ENCODE measurements at regions not wholly inside any gene's neighbourhood (a gene's known extent, or its start where the extent isn't known, plus 50 kb on each side); places are given as distances from the start of the nearest gene placed in this dataset.

DNA sequence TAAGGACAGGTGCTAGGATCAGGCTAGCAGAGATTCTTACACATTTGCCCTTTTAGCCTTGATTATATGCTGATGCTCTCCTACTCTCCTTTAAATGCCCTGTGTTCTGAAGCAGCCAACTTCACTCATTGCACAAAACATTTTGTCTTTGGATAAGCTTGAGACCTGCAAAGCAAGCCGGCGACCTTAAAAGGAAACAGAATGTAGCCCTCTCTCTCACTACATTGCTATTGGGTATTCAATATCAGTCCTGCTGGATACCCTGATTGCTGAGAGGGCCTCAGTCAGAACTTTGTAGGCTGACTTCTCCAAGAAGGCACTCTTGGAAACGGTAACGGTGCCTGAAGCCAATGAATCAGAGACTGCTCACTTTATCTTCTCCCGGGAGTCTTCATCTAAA lies 528.9 kb downstream of the DTWD2 start:
- ATAC-seq (no peak), DNase-seq (ENCODE audit: low read depth in 1 of 2, low spot score in 1 of 2) (no peak), FAIRE-seq (no peak)
- ChIA-PET POLR2A (no interaction called here), CTCF (no interaction called here)
- Histone ChIP-seq H3K4me1 (no peaks in the 10 kb centered on the region), H3K4me2 (no peak overlapping the region), H3K27ac (no peak overlapping the region), H3K4me3 (no peak overlapping the region), H3K9me3 (no peaks in the 10 kb centered on the region)
- WGBS (ENCODE audit: missing lambda C conversion rate): 20% methylated on average over 5 of the region's 5 CpGs
- TF ChIP-seq, protein P1, sequence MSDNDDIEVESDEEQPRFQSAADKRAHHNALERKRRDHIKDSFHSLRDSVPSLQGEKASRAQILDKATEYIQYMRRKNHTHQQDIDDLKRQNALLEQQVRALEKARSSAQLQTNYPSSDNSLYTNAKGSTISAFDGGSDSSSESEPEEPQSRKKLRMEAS (IDR thresholded peaks at IDR 0.05): no peak
- TF ChIP-seq HOXB5 (CRISPR knock-in tag; IDR thresholded peaks at IDR 0.05) (no peak), FOXS1 (CRISPR knock-in tag; IDR thresholded peaks at IDR 0.05) (no peak), EP300 (IDR thresholded peaks at IDR 0.05) (no peak), RNF2 (IDR thresholded peaks at IDR 0.05; ENCODE audit: borderline replicate concordance, low read depth) (no peak), NR3C1 (IDR thresholded peaks at IDR 0.05) (no peak)
- TF ChIP-seq, protein P2, sequence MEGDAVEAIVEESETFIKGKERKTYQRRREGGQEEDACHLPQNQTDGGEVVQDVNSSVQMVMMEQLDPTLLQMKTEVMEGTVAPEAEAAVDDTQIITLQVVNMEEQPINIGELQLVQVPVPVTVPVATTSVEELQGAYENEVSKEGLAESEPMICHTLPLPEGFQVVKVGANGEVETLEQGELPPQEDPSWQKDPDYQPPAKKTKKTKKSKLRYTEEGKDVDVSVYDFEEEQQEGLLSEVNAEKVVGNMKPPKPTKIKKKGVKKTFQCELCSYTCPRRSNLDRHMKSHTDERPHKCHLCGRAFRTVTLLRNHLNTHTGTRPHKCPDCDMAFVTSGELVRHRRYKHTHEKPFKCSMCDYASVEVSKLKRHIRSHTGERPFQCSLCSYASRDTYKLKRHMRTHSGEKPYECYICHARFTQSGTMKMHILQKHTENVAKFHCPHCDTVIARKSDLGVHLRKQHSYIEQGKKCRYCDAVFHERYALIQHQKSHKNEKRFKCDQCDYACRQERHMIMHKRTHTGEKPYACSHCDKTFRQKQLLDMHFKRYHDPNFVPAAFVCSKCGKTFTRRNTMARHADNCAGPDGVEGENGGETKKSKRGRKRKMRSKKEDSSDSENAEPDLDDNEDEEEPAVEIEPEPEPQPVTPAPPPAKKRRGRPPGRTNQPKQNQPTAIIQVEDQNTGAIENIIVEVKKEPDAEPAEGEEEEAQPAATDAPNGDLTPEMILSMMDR (IDR thresholded peaks at IDR 0.05): no peak

DNA sequence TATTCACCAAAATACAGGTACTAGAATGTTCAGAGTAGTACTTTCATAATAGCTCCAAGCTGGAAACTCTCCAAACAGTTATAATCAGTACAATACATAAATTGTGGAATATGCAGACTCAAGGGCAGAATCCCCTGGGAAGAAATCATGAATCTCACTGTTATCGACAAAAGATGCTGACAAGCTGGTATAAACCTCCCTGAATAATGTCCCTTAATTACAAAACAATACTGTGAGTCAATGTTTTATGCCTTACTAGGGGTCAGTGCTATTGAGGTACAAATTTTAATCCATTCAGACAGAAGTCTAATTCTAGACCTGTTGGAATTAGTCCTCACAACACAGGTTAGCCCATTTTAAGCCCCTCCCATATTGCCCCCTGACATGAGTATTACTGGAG lies 532.3 kb downstream of the DTWD2 start:
- Histone ChIP-seq H3K9me3 (no peaks in the 10 kb centered on the region), H3K4me3 (no peak overlapping the region), H3K27ac (no peak overlapping the region), H3K4me1 (no peaks in the 10 kb centered on the region), H3K4me2 (no peak overlapping the region)
- ATAC-seq: no peak
- POLR2A ChIA-PET: no interaction called here
- no peak for FAIRE-seq
- DNase-seq (ENCODE audit: low read depth in 1 of 2, low spot score in 1 of 2): no peak
- CTCF ChIA-PET: no interaction called here
- WGBS (ENCODE audit: missing lambda C conversion rate): 4% methylated on average over 1 of the region's 1 CpG
- no peak for TF ChIP-seq FOXS1 (CRISPR knock-in tag; IDR thresholded peaks at IDR 0.05)
- TF ChIP-seq, protein P3, sequence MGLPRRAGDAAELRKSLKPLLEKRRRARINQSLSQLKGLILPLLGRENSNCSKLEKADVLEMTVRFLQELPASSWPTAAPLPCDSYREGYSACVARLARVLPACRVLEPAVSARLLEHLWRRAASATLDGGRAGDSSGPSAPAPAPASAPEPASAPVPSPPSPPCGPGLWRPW (IDR thresholded peaks at IDR 0.05): no peak
- TF ChIP-seq, protein P4, sequence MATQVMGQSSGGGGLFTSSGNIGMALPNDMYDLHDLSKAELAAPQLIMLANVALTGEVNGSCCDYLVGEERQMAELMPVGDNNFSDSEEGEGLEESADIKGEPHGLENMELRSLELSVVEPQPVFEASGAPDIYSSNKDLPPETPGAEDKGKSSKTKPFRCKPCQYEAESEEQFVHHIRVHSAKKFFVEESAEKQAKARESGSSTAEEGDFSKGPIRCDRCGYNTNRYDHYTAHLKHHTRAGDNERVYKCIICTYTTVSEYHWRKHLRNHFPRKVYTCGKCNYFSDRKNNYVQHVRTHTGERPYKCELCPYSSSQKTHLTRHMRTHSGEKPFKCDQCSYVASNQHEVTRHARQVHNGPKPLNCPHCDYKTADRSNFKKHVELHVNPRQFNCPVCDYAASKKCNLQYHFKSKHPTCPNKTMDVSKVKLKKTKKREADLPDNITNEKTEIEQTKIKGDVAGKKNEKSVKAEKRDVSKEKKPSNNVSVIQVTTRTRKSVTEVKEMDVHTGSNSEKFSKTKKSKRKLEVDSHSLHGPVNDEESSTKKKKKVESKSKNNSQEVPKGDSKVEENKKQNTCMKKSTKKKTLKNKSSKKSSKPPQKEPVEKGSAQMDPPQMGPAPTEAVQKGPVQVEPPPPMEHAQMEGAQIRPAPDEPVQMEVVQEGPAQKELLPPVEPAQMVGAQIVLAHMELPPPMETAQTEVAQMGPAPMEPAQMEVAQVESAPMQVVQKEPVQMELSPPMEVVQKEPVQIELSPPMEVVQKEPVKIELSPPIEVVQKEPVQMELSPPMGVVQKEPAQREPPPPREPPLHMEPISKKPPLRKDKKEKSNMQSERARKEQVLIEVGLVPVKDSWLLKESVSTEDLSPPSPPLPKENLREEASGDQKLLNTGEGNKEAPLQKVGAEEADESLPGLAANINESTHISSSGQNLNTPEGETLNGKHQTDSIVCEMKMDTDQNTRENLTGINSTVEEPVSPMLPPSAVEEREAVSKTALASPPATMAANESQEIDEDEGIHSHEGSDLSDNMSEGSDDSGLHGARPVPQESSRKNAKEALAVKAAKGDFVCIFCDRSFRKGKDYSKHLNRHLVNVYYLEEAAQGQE (IDR thresholded peaks at IDR 0.05): no peak
- TF ChIP-seq, protein P1 (IDR thresholded peaks at IDR 0.05): no peak
- no peak for TF ChIP-seq CBX8 (IDR thresholded peaks at IDR 0.05)
- no peak for TF ChIP-seq SREBF2 (IDR thresholded peaks at IDR 0.05)

DNA sequence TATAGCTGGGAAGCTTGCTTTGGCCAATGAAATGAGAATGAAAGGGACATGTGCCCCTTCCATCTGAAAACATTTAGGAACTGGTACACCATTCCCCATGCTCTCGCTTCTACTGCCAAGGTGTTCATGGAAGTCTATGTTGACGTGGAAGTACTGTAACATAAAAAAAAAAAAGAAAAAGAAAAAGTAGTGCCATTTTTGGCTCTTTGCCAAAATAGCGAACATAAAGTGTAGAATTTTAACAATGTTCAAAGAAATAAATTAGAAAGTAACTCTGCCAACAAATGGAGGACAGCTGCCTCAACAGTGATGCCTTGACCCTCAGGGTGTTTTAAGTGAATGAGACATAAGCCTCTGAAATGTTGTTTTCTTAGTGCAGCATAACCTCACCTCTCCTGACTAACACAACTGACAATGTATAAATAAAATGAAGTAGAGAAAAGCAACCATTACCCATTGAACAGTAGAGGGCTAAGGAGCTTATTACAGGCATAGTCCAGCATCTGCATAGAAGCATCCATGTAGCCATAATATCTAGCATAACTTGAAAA lies 536.6 kb downstream of the DTWD2 start:
- Histone ChIP-seq H3K27ac (no peak overlapping the region), H3K4me1 (no peaks in the 10 kb centered on the region), H3K4me3 (no peak overlapping the region), H3K9me3 (no peaks in the 10 kb centered on the region), H3K4me2 (no peak overlapping the region)
- ChIA-PET CTCF (no interaction called here), POLR2A (no interaction called here)
- DNase-seq (ENCODE audit: low read depth in 1 of 2, low spot score in 1 of 2) (no peak), ATAC-seq (no peak), FAIRE-seq (no peak)
- 3% methylated on average over 3 of the region's 3 CpGs for WGBS (ENCODE audit: missing lambda C conversion rate)
- TF ChIP-seq, protein P5, sequence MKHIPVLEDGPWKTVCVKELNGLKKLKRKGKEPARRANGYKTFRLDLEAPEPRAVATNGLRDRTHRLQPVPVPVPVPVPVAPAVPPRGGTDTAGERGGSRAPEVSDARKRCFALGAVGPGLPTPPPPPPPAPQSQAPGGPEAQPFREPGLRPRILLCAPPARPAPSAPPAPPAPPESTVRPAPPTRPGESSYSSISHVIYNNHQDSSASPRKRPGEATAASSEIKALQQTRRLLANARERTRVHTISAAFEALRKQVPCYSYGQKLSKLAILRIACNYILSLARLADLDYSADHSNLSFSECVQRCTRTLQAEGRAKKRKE (CRISPR knock-in tag; IDR thresholded peaks at IDR 0.05; ENCODE audit: low read depth): no peak
- TF ChIP-seq NFE2L2 (conservative IDR thresholded peaks at IDR 0.05; ENCODE audit: low read length) (no peak), GATA3 (IDR thresholded peaks at IDR 0.05; ENCODE audit: borderline replicate concordance) (no peak), JUN (IDR thresholded peaks at IDR 0.05) (no peak), KDM1A (IDR thresholded peaks at IDR 0.05; ENCODE audit: low read depth) (no peak), ZNF302 (CRISPR knock-in tag; IDR thresholded peaks at IDR 0.05) (no peak), BHLHE40 (IDR thresholded peaks at IDR 0.05; ENCODE audit: low read depth, low read length) (no peak), TFCP2L1 (CRISPR knock-in tag; IDR thresholded peaks at IDR 0.05) (no peak), SMC3 (IDR thresholded peaks at IDR 0.05) (no peak), ZC3H11A (IDR thresholded peaks at IDR 0.05) (no peak), CHD2 (IDR thresholded peaks at IDR 0.05; ENCODE audit: low read length, partially characterized antibody) (no peak), RARB (CRISPR knock-in tag; IDR thresholded peaks at IDR 0.05) (no peak)
- TF ChIP-seq, protein P3 (IDR thresholded peaks at IDR 0.05): no peak
- TF ChIP-seq, protein P2 (IDR thresholded peaks at IDR 0.05): no peak
- TF ChIP-seq, protein P1 (IDR thresholded peaks at IDR 0.05): no peak
